GM12872 (cell line): ENCODE measurements at regions not wholly inside any gene's neighbourhood (a gene's known extent, or its start where the extent isn't known, plus 50 kb on each side); places are given as distances from the start of the nearest gene placed in this dataset.

Source experiments
- TF ChIP-seq, protein P1 (sequence below): IDR thresholded peaks from 3 replicates; pipeline ENCODE4 v1.5.1; 2011; ENCODE audit warnings: low read depth, mild to moderate bottlenecking, low read length, moderate library complexity; ENCODE audit not compliant: insufficient read depth

DNA sequence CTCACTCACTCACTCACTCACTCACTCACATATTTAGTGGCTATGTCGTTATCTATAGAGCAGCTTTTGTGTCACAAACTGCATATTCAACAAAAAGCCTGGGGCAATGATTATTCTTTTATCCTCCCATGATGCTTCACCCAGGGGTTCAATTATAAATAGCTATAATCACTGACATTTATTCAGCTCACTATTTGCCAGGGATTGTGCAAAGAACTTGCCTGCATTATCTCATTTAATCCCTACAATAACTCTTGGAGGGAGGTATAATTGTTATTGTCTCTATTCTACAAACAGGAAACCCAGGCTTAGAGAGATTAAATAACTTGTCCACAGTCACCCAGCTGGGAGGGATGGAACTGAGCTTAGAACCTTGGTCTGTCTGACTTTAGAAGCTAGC is 298.0 kb upstream of the MSX2 start:
- TF ChIP-seq, protein P1, sequence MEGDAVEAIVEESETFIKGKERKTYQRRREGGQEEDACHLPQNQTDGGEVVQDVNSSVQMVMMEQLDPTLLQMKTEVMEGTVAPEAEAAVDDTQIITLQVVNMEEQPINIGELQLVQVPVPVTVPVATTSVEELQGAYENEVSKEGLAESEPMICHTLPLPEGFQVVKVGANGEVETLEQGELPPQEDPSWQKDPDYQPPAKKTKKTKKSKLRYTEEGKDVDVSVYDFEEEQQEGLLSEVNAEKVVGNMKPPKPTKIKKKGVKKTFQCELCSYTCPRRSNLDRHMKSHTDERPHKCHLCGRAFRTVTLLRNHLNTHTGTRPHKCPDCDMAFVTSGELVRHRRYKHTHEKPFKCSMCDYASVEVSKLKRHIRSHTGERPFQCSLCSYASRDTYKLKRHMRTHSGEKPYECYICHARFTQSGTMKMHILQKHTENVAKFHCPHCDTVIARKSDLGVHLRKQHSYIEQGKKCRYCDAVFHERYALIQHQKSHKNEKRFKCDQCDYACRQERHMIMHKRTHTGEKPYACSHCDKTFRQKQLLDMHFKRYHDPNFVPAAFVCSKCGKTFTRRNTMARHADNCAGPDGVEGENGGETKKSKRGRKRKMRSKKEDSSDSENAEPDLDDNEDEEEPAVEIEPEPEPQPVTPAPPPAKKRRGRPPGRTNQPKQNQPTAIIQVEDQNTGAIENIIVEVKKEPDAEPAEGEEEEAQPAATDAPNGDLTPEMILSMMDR, result no peak

DNA sequence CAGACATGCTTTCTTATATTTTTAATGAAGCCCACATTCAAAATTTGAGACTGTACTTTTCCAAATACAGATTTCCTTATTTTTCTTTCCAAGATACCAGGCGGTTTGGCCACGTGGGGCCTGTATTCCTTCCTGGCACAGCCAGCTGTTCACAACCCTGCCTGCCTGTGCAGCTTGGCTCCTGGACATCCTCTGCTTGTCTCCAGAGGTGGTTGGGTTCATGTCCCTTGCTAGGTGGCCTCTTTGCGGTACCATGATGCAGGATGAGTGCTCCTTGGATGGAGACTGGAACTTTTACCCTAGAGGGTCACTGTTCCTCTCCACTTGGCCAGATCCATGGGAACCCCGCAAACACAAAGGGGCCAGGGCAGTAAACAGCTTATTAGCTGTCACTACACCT is 297.5 kb upstream of the MSX2 start:
- TF ChIP-seq, protein P1, result no peak

DNA sequence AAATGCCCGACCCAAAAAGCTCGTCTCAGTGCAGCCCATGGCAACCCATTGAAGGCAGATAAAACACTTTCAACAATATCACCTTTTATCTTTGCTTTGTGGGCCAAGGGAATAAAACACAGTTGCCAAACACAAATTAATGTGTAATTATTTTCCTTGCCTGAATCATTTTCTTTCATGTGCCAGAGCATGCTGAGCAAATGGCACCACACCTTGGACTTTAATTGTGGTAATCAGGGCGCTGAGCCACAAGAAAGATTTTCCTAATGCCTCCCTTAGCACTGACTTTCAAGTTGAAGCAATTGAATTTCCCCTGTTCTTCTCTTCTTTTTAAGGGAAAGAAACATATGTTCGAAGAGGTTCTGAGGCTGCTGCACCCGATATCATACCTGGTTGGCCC is 297.1 kb upstream of the MSX2 start:
- TF ChIP-seq, protein P1, result no peak

DNA sequence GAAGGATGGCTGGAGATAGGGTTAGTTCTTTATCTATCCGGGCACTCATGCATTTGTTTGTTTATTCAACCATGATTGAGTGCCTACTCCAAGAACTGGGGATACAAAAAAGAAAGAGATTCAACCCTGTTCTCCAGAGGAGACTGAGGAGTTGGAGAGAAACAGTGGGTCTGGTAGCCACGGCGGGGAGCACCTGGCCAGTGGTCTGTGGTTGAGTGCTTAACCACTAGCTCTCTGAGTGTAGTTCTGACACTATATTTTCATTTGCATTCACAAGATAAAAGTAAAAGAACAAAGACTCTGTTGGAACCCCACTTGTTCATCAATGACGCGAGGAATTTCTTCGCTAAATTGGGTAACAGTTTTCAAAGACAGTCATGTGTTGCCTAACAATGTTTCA is 295.5 kb upstream of the MSX2 start:
- TF ChIP-seq, protein P1, result no peak

DNA sequence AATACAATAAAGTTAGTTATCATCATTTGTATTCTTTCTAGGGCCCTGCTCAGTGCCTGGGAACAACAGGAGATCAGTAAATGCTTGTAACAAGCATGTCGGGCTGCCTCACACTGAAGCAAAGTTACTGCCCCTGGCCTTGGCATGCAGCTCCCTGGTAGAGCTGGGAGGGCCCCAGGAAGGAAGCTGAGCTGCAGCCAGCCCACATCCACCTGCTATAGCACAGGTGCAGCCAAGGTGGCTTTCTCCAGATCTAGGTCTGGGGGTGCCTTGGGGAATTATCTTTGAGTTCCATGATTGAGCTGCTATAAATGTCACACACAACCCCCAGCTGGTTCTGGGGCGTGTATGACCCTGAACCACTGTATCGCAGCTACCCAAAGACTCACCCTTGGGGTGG is 293.4 kb upstream of the MSX2 start:
- TF ChIP-seq, protein P1, result no peak

DNA sequence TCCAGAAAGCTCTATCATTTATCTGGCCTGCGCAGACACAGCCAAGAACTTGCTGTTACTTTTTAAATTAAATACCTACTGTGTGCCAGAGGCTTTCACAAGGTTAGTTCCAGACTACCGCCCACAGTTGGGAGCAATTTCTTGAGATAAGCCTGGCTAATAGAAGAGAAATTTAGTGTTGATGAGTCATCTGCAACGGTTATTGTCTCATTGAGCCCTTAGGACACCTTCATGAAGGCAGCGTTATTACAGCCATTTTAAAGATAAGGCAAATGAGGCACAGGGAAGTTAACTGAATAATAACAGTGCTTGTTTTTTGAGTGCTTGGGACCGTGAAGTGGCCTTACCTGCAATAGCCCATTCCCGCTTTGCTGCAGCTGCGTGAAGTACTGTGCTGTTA is 292.9 kb upstream of the MSX2 start:
- TF ChIP-seq, protein P1, result no peak

DNA sequence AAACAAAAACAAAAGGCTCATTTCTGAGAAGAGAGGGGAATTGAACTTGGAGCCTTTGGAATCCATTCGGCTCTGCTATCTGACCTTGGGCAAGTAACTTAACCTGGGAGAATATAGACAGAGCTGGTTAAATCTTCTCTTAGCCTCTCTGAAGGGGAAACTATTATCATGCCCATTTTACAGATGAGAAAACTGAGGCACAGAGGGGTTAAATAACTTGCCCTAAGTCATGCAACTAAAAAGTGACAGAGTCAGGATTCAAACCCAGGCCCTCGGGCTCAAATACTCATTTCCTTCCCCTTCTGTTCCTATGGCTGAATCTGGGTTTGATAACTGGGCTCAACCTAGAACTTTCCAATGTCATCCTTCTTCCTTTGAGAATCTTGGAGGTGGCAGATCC is 291.3 kb upstream of the MSX2 start:
- TF ChIP-seq, protein P1, result no peak

DNA sequence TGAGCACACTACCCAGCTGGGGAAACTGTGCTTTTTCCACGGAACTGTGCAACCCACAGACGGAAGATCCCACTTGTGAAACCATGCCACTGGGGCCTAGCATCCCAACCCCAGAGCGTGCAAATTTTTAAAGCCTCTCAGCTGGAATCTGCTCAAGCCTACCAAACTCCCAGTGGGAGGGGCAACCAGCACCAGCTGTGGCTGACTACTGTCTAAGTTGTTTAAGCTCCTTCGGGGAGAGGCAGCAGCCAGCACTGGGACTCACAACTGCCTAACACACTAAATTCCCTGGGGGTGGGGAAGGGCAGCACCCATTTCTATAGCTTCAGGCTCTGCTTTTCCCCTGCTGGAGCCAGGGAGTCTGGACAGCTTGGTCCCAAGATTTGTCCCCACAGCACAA is 287.6 kb upstream of the MSX2 start:
- TF ChIP-seq, protein P1, result no peak
